ENCODE measurements at regions not wholly inside any gene's neighbourhood (a gene's known extent, or its start where the extent isn't known, plus 50 kb on each side); places are given as distances from the start of the nearest gene placed in this dataset.

DNA sequence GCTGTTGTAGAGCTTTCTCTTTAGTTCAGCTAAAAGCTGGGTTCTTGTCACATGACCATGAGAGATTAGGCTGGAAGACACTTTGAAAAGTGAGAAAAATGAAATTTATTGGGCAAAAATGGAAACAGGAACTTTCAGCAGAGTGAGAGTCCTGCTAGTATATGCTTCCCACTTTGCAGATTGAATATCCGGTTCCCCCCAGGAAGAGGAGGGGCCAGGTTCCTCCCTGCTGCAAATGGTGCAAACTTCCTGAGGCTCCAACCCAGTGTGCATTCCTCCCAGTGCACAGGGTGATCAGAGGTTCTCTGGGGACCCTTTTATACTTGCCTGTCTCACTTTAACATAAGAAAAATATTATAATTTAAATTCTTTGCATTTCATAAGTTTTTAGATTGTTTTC is 119.9 kb upstream of the SPIN4 start:
- 0 out of 2 replicates have a peak, but pooled peaks cover 5% of the 10 kb centered on the region for H3K79me2 ChIP-seq (replicated peaks; ENCODE audit: insufficient read depth)
- no peak for TF ChIP-seq EZH2 (IDR thresholded peaks at IDR 0.05; ENCODE audit: low read depth, unreplicated experiment)
- no peak for TF ChIP-seq JUNB (IDR thresholded peaks at IDR 0.05; ENCODE audit: unreplicated experiment)
- TF ChIP-seq, protein P1, sequence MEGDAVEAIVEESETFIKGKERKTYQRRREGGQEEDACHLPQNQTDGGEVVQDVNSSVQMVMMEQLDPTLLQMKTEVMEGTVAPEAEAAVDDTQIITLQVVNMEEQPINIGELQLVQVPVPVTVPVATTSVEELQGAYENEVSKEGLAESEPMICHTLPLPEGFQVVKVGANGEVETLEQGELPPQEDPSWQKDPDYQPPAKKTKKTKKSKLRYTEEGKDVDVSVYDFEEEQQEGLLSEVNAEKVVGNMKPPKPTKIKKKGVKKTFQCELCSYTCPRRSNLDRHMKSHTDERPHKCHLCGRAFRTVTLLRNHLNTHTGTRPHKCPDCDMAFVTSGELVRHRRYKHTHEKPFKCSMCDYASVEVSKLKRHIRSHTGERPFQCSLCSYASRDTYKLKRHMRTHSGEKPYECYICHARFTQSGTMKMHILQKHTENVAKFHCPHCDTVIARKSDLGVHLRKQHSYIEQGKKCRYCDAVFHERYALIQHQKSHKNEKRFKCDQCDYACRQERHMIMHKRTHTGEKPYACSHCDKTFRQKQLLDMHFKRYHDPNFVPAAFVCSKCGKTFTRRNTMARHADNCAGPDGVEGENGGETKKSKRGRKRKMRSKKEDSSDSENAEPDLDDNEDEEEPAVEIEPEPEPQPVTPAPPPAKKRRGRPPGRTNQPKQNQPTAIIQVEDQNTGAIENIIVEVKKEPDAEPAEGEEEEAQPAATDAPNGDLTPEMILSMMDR (conservative IDR thresholded peaks at IDR 0.05; ENCODE audit: low read depth in 2 of 2) = no peak
- TF ChIP-seq, protein P2, sequence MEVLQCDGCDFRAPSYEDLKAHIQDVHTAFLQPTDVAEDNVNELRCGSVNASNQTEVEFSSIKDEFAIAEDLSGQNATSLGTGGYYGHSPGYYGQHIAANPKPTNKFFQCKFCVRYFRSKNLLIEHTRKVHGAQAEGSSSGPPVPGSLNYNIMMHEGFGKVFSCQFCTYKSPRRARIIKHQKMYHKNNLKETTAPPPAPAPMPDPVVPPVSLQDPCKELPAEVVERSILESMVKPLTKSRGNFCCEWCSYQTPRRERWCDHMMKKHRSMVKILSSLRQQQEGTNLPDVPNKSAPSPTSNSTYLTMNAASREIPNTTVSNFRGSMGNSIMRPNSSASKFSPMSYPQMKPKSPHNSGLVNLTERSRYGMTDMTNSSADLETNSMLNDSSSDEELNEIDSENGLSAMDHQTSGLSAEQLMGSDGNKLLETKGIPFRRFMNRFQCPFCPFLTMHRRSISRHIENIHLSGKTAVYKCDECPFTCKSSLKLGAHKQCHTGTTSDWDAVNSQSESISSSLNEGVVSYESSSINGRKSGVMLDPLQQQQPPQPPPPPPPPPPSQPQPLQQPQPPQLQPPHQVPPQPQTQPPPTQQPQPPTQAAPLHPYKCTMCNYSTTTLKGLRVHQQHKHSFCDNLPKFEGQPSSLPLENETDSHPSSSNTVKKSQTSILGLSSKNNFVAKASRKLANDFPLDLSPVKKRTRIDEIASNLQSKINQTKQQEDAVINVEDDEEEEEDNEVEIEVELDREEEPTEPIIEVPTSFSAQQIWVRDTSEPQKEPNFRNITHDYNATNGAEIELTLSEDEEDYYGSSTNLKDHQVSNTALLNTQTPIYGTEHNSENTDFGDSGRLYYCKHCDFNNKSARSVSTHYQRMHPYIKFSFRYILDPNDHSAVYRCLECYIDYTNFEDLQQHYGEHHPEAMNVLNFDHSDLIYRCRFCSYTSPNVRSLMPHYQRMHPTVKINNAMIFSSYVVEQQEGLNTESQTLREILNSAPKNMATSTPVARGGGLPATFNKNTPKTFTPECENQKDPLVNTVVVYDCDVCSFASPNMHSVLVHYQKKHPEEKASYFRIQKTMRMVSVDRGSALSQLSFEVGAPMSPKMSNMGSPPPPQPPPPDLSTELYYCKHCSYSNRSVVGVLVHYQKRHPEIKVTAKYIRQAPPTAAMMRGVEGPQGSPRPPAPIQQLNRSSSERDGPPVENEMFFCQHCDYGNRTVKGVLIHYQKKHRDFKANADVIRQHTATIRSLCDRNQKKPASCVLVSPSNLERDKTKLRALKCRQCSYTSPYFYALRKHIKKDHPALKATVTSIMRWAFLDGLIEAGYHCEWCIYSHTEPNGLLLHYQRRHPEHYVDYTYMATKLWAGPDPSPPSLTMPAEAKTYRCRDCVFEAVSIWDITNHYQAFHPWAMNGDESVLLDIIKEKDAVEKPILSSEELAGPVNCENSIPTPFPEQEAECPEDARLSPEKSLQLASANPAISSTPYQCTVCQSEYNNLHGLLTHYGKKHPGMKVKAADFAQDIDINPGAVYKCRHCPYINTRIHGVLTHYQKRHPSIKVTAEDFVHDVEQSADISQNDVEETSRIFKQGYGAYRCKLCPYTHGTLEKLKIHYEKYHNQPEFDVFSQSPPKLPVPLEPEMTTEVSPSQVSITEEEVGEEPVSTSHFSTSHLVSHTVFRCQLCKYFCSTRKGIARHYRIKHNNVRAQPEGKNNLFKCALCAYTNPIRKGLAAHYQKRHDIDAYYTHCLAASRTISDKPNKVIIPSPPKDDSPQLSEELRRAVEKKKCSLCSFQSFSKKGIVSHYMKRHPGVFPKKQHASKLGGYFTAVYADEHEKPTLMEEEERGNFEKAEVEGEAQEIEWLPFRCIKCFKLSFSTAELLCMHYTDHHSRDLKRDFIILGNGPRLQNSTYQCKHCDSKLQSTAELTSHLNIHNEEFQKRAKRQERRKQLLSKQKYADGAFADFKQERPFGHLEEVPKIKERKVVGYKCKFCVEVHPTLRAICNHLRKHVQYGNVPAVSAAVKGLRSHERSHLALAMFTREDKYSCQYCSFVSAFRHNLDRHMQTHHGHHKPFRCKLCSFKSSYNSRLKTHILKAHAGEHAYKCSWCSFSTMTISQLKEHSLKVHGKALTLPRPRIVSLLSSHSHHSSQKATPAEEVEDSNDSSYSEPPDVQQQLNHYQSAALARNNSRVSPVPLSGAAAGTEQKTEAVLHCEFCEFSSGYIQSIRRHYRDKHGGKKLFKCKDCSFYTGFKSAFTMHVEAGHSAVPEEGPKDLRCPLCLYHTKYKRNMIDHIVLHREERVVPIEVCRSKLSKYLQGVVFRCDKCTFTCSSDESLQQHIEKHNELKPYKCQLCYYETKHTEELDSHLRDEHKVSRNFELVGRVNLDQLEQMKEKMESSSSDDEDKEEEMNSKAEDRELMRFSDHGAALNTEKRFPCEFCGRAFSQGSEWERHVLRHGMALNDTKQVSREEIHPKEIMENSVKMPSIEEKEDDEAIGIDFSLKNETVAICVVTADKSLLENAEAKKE (CRISPR knock-in tag; IDR thresholded peaks at IDR 0.05) = no peak
- TF ChIP-seq, protein P3, sequence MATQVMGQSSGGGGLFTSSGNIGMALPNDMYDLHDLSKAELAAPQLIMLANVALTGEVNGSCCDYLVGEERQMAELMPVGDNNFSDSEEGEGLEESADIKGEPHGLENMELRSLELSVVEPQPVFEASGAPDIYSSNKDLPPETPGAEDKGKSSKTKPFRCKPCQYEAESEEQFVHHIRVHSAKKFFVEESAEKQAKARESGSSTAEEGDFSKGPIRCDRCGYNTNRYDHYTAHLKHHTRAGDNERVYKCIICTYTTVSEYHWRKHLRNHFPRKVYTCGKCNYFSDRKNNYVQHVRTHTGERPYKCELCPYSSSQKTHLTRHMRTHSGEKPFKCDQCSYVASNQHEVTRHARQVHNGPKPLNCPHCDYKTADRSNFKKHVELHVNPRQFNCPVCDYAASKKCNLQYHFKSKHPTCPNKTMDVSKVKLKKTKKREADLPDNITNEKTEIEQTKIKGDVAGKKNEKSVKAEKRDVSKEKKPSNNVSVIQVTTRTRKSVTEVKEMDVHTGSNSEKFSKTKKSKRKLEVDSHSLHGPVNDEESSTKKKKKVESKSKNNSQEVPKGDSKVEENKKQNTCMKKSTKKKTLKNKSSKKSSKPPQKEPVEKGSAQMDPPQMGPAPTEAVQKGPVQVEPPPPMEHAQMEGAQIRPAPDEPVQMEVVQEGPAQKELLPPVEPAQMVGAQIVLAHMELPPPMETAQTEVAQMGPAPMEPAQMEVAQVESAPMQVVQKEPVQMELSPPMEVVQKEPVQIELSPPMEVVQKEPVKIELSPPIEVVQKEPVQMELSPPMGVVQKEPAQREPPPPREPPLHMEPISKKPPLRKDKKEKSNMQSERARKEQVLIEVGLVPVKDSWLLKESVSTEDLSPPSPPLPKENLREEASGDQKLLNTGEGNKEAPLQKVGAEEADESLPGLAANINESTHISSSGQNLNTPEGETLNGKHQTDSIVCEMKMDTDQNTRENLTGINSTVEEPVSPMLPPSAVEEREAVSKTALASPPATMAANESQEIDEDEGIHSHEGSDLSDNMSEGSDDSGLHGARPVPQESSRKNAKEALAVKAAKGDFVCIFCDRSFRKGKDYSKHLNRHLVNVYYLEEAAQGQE (IDR thresholded peaks at IDR 0.05; ENCODE audit: unreplicated experiment) = no peak
- no peak for TF ChIP-seq POLR2AphosphoS5 (IDR thresholded peaks at IDR 0.05; ENCODE audit: low read depth)
- no peak for TF ChIP-seq CREB1 (CRISPR knock-in tag; IDR thresholded peaks at IDR 0.05; ENCODE audit: low read depth)
- H3K9me3 Mint-ChIP-seq = peaks cover 54% of the 10 kb centered on the region
- H3K4me1 ChIP-seq (ENCODE audit: insufficient read depth) = no peaks in the 10 kb centered on the region
- no peak overlapping the region for H3K4me2 ChIP-seq
- no peak overlapping the region for H3K4me3 ChIP-seq
- peaks cover 70% of the 10 kb centered on the region for H3K36me3 Mint-ChIP-seq (ENCODE audit: low read depth)
- peaks cover 3% of the 10 kb centered on the region for H3K27me3 Mint-ChIP-seq (ENCODE audit: insufficient read depth, low read depth, poor library complexity)
- no peaks in the 10 kb centered on the region for H3K4me1 Mint-ChIP-seq
- no peaks in the 10 kb centered on the region for H4K20me1 ChIP-seq (replicated peaks; ENCODE audit: insufficient read depth)
- no peaks in the 10 kb centered on the region for H3K27me3 ChIP-seq (ENCODE audit: insufficient read depth)
- H3K27ac ChIP-seq (ENCODE audit: low read depth) = no peak overlapping the region
- no peak overlapping the region for H2AFZ ChIP-seq
- H3K9me2 ChIP-seq (ENCODE audit: insufficient read depth) = no peaks in the 10 kb centered on the region
- ATAC-seq = no peak
- peaks cover 7% of the 10 kb centered on the region; the same call in 1 of the 2 replicates for H3K36me3 ChIP-seq (ENCODE audit: insufficient read depth)
- H3K4me3 Mint-ChIP-seq = no peak overlapping the region
- DNase-seq (ENCODE audit: low spot score) = no peak
- no peak overlapping the region for H3K27ac Mint-ChIP-seq
- no peaks in the 10 kb centered on the region for H3F3A ChIP-seq (replicated peaks; ENCODE audit: low read depth)

Measured in GM23338 (cell line).